ENCODE measurements at regions not wholly inside any gene's neighbourhood (a gene's known extent, or its start where the extent isn't known, plus 50 kb on each side); places are given as distances from the start of the nearest gene placed in this dataset.

DNA sequence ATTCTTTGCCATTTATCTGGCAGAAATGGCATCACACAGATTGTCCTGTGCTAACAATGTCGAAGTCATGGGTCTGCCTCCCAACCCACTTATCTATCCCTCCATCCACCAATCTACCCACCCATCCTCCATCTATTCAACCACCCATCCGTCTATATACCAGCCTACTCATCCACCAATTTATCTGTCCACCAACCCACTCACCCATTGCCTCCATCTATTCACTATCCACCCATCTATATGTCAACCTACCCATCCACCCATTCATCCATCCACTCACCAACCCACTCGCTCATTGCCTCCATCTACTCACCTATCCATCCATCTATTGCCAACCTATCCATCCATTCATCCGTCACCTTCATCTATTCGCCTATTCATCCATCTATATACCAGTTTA is 521.2 kb downstream of the SHQ1 start:
- no peak for DNase-seq (ENCODE audit: low spot score)

DNA sequence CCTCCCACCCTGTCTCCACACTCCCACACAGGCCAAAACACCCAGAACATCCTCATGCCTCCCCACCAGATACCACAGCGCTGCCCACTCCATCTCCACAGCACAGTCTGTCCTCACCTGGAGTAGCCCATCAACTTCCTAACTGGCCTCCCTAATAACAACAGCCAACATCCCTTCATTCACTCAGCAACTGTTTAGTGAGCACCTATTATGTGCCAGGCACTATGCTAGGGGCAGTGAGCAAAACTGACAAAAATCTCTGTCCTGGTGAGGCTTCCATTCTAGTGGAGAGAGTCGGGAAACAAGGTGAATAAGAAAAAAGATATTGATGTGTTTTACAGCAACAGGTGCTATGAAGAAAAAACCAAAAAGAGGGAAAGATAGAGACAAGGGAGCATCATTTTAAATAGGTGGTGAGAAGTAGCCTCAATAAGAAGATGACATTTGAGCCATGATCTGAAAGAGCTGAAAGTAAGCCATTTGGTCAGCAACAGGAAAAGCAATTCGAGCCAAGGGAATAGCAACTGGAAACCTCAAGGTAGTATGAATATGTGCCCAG is 523.9 kb downstream of the SHQ1 start:
- no peak for DNase-seq (ENCODE audit: low spot score)

DNA sequence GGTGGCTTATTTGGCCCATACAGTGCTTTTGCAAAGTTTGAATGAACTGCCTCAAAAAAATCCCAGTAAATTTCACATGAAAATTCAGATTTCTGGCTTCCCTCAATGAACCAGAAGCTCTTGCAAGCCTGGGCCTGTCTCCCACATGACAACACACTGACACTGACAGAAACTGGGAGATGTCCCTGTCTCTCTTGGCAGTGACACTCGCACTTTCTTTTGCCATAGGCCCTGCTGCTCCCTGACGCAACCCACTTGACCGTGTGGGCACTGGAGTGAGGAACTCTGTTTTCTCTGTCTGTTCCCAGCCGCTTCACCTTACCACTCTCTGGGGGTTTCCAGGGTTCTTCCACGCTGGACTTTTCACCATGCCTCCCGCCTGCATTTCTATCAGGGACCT is 524.5 kb downstream of the SHQ1 start:
- DNase-seq (ENCODE audit: low spot score): no peak

DNA sequence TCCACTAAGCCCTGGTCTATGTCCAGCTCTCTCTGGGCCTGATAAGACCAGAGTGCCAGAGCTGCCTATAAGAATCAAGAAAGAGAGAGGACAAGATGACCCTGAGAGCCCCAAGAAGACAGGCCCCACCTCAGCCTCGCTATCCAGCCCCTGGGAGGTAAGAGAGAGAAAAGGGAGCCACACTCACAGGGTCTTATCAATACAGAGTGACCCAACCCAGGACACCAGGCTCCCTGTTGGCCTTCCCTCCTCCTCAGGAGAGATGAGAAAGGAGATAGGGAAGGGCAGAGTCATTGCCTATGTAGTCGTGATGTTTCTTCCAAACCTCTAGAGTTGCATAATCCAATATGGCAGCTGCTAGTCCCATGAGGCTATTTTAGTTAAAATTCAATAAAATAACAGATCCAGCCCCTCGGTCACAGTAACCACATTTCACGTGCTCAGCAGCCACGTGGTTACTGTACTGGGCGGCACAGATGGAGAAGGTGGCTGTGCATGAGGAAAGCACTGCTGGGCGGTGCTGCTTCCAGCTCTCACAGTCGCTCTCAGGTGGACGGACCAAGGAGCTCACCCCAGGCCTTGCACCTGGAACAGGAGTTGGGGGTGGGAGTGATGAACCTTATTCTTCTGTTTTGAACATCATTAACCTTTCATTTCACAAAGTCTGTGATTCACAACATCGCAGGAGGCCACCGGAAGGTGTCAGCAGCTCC is 525.8 kb downstream of the SHQ1 start:
- DNase-seq (ENCODE audit: low spot score): no peak

DNA sequence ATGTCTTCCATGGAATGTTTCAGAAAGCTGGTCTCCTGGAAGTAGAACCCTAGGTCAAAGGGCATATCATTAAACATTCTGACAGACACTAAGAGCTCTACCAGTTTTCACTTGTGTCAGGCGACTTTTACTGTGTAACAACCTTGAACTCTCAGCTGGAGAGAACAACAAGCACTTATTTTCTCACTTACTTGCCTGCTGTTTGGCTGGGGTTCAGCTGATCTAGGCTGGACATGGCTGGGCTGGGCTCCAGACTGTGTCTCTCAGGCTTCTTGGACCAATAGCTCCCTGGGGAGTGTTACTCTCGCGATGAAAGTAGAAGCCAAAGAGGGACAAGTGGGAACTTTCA is 527.3 kb downstream of the SHQ1 start:
- DNase-seq (ENCODE audit: low spot score): peak; percentile 34

DNA sequence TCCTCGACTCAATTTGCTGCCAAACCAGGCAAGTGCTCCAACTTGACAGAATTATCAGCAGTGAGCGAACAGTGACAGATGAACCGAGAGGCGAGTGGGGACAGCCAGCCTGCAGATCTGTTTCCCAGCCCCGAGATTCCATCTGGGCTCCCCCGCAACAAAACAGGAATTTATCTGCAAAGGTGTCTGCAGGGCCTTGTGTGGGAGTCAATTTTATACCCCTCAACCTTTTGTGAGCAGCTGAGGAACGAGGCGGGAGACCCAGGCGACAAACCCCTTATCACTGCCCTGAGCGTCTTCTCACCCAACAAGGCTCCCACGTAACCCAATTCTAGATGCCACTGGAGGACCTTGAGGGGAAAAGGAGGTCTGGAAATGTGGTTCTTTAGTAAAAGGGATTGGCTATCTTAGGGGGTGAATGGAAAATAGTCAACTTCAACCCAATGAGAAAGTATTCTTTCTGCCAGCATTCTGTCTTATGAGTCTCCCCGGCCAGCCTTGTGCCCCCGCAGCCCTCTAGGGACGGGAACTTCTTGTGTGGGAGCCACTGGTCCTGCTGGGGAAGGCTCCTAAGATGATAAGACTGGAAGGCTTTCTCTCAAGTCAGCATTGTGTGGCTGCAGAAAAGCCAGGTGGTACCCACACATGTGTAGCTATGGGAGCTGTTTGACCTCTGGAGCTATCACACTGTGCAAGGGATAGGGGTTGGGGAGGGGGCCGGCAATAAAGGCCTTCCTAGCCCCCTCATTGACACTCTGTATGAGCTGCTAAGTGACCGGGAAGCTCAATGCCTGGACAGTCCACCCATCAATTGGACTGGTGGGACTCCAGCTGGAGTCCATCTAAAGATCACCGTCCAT is 527.9 kb downstream of the SHQ1 start:
- no peak for DNase-seq (ENCODE audit: low spot score)

DNA sequence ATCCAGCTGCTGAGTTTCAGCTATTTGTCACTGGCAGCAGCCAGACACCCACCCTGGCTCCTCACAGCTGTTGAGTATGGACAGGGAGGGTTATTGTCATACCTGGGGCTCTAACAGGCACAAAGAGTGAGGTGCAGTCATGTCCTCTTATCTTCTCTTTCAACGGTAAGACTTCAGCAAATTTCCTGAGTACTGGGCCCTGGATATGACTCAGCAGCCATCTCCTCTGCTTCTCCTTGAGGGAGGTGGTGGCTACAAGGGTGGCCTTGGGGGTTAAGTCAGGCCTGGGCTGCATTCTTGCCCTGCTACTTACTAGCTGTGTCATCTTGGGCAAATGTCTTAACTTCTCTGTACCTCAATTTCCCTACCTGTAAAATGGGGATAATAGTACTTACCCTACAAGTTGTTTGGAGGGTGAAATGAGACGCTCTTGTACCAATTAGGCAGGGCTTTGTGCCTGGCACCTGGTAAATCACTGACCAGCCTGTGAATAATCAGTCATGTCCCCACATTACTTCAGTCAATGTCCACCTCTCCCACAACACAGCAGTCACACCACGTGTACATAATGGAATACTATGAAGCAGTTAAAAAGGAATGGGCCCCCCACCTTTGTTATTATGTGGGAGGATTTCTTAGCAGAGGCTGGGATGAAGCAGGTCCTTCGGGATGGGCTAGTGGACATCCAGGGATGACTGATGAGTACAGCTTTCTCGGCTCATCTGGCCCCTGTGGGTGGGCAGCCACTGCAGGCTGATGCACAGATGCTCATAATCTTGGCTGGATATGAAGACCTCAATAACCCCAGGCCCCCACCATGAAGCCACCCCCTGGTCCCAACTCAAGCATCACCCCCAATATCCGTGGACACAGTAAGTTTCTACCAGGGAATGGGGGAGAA is 528.8 kb downstream of the SHQ1 start:
- DNase-seq (ENCODE audit: low spot score): no peak

DNA sequence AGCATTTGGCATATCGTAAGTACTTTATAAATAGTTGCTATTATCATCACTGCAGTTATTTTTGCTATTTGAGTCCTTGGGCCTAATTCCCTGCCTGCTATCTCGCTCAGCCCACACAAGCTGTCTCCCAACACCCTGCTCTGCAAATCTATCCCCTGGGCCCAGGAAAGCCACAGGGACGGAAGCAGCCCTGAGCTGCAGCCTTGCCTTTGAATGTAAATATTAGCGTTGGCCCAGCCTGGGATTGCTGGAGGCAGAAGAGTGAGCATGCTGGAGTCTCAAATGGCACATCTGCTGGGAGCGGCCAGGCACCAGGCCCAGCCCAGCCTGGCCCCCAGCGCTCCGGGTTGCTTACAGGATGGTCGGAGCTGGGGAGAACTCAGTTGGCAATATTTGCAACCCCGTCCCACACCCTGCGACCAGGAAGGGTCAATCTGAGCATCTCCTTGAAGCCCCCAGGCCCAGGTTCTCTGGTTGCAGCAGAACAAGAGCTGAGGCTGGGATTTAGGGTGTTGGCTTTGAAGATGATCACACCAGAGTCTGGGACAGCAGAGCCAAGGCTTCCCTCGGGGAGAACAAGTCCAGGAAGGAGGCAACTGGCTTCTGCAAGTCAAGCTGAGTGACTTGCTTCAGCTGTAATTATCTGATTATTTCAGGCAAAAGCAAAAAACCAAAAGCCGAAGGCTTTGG is 529.6 kb downstream of the SHQ1 start:
- no peak for DNase-seq (ENCODE audit: low spot score)

DNA sequence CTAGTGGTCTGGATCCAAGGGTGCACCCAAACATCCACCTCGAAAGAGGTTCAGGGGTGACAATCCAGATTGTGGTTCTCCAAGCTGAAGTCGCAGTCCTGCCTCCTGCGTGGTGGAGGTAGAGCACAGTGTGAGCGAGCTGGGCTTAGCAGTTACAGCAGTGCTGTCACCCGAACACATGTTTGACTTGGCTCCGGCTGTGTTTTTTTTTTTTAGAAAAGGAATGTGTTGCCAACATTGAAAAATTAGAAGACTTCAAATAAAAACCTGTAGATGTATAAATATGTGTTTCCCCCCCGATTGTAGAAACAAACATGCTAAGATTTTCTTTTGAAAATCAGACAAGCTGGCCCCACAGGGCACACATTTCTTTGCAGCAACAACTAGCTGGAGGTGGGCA is 530.8 kb downstream of the SHQ1 start:
- no peak for DNase-seq (ENCODE audit: low spot score)

DNA sequence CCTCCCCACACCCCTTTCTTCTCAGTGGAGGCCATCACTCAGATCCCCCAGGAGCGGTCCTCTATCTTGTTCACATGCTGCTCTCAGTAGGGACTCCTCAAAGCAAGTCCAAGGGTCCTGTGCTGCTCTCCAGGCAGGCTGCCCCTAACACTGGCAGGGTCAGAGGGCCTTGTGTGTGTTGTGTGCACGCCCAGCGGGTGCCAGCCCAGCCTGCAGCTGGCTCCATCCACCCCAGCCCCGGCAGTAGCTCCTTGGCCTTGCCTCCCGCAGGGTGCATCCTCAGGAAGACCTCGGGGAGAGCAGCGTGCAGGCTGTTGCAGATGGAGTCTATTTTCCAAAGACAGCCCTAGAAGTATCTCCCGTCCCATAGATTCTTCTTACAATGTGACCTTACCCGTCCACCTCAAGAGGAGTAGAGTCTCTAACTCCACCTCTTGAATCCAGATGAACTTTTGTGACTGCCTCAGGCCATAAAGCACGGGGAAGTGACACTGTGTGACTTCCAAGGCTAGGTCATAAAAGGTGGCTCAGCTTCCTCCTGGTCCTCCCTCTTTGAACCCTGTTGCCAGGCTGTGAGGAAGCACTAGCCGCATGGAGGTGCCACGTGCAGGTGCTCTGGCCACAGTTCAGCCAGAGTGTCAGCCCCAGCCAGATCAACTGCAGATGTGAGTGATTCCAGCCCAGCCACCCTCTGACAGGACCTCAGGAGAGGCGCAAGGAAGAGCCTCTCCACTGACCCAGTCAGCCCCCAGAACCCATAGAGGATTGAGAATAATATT is 531.6 kb downstream of the SHQ1 start:
- no peak for DNase-seq (ENCODE audit: low spot score)

DNA sequence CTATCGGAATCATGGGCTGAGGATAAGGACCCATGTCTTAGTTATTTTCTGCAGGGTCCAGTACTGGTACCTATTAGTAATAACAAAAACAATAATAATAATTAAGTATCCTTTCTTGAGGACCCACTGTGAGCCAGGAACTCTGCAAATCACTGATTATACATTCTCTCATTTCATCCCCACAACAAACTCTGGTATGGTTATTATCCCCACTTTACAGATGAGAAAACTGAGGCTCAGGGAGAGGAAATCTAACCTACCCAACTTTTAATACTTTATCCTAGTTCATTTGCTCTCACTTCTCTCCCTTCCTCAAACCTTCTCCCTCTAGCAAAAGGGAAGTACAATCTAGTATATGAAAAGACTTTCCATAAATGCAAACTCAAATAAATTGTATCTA is 528.4 kb upstream of the PROK2 start:
- no peak for DNase-seq (ENCODE audit: low spot score)

DNA sequence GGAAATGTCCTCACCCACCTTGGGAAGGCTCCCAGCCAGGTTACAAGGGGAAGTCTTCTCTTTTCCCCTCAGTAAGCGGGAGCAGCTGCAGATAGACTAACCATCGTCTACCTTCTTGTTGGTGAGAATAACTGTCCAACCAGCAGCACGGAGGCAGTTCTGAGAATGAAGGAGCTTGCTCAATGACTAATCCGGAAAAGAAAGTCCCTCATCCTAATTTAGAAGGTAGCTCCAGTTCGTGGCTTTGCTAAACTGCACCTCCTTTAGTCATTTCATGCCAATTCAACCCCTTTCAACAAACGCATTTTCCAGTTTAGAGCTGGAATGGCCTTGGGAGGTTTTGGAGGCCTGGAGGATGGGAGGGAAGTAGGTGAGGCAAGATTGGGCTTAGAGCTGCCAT is 527.4 kb upstream of the PROK2 start:
- no peak for DNase-seq (ENCODE audit: low spot score)

DNA sequence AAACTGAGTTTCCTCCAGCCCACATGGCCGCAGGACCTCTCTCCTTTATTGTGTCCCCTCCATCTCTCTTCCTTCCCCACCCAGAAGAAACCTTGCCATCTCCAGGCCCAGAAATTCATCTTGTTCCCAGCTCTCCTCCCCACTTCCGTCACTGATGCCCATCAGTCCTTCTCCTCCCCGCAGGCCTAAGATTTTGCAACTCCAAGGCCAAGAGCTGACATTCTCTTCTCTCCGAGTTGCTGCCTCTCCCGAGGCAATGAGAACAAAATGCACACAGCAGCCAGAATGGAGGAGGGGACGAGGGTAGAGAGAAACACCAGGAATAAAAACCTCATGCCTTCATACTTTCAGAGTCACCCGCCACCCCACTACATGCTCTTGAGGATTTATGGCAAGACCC is 526.5 kb upstream of the PROK2 start:
- DNase-seq (ENCODE audit: low spot score): no peak

DNA sequence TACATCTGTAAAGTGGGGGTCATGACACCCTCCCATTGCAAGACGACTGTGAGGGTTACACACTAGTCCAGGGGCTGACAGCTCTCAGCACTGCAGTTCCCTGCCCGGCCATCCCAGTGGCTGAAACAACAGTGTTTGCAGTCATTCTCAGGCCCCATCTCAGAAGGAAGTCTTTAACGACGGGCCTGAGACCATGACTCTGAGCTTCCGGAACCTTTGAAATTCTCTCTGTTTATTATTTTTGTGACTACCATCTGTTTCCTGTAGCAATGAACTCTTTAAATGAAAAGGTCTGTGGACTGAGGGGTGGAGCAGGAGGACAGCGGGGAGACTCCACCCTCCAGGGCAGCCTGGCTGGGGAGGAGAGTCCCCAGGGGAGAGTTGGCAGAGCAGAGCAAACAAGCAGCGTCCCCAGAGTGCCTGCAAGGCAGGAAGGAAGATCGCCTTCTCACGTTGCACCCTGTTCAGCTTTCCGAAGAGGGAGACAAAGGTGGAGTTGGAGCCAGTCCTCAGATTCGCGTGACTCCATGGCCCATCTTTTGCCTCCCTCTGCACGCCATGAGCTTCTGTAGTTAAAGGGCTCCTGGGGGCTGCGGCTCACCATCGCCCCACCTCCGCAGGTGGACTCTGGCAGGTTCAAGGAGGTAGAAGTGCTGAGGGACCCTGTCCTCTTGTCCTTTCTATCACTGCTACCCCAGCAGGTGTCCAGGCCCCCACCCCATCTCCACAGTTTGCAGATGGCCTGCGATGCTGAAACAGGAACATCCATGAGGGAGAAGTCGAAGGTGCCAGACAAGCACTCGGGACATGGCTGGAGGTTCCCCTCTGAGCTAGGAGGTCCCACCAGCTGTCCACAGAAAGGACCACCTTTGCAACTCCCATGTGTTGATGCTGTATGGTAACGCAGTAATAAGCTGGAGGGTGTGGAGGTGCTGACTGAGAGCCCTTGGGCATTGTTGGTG is 525.8 kb upstream of the PROK2 start:
- no peak for DNase-seq (ENCODE audit: low spot score)

DNA sequence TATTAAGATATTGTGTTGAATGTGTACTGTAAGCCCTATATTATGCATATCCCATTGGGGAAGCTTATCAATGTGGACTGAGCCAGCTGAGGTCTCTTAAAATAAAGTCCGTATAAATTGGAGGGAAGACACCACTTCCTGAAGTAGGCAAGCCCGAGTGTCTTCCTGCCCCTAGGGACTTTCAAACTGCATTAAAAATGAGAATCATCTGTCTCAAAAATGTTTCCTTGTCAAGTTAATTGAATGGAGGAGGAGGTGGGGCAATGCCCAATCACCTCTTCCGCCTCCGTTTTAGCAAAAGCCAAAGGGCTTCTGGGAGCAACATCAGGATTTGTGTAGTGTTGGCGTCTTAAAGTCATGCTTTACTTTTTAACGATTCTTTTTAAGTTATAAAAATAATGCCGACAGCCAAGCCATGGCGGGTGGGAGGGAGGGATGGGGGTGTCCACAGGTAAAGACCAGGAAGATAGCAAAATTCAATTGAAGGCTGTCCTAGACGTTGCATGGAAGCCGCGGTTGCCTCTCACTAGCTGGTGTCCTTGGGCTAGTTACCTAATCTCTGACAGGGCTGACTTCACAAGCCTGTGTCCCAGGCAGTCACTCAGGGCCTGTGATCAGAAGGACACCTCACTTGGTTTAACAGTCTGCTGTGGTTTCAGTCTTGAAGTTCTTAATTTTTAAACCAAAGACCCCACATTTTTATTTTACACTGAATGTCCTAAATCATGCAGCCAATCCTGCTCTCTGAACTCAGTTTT is 524.9 kb upstream of the PROK2 start:
- no peak for DNase-seq (ENCODE audit: low spot score)

DNA sequence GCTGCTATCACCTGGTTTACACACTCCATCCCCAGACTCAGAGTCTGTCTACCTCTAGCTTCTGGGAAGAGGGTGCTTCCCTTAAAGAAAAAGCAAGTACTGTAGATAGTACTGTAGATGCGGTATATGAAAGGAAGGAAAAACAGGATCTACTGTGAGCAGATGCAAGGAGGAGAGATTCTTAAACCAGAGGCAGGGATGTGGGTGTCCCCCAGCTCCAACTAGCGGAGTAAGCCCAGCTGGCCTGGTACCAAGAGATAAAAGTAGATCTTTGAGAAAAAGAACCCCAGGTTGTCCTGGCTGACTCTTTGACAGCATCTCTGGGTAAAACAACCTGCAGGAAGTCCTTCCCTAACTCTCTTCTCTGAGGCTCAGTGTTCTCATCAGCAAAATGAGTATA is 523.7 kb upstream of the PROK2 start:
- DNase-seq (ENCODE audit: low spot score): no peak

DNA sequence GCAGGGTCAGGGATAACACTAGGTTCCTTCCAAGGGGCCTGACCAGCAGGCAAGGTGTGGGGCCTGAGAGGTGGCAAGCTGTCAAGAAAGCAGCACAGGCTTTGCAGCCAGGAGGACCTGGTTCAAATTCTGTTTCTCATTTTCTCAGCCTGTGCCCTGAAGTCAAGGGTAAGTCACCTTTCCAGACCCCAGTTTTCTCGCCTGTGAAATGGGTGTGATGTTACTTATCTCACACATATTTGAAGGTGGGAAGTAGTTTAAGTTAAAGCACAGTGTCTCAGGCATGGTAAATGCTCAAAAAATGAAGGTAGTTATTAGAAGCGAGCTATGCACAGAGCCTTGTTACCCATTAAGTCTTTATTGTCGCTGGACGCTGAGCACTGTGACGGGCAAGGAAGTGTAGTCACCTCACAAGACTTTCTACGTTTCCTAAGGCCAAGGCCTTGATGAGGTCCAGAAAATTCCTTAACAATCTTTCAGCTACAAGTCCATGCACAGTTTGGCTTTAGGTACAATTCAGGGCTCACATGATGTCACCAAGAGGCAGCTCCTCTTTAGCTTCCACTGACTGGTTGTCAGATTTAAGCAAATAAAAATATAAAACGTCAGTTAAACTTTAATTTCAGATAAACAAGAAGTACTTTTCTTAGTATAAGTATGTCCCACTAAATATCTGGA is 522.6 kb upstream of the PROK2 start:
- DNase-seq (ENCODE audit: low spot score): no peak

DNA sequence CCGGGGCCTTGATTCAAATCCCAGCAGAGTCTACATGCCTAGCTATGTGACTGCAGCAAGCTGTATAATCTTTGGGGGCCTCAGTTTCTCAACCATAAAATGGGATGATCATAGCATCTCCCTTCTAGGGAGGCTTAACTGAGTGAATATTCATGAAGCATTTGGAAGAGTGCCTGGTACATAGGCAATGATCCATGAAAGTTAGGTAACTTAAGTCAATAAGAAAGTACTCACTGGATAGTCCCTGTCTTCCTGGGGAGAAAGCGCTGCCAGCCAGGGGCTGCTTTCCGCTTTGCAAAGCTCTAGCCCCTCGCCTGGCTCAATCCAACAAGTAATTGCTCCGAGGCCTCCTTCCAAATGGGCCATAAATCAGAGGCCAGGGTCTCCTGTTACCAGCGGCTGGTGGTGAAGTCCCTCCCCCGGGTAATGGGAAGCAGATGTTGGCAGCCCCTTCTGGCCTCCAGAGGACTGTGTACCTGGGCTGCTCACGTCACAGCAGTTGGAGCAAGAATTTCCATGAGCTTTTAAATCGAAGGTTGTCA is 521.9 kb upstream of the PROK2 start:
- DNase-seq (ENCODE audit: low spot score): no peak

Data from pons (tissue), 1 donor.